Omental fat pad (tissue), 3 donors: ENCODE measurements at regions not wholly inside any gene's neighbourhood (a gene's known extent, or its start where the extent isn't known, plus 50 kb on each side); places are given as distances from the start of the nearest gene placed in this dataset.

Experiments used
- ATAC-seq: fragments of 150-250 bp; one replicate; pipeline ENCODE4 v1.9.1; 2016; ENCODE audit warnings: mild to moderate bottlenecking, moderate library complexity; ENCODE audit not compliant: low FRiP score
- DNase-seq: peaks from one replicate; pipeline ENCODE4 v3.0.0-alpha.2; 2019; ENCODE audit warnings: low spot score
- CTCF ChIP-seq, 3 donors: fragments of 450-650 bp; IDR thresholded peaks; one replicate each; pipeline ENCODE4 v1.5.1; 2016 to 2017; ENCODE audit warnings: antibody characterized with exemption in 3 of 3, mild to moderate bottlenecking in 3 of 3, moderate library complexity in 2 of 3

- no peak for ATAC-seq
- TF ChIP-seq CTCF (IDR thresholded peaks at IDR 0.05) = no peak
- no peak for DNase-seq
Measured at GRCh38 chr10:78761311-78761781, 307.4 kb upstream of the ZMIZ1 start.

GRCh38 chr10:78762086-78762630, 306.6 kb upstream of the ZMIZ1 start:
- DNase-seq = no peak
- no peak for ATAC-seq
- no peak for TF ChIP-seq CTCF (IDR thresholded peaks at IDR 0.05)

GRCh38 chr10:78763234-78763633, 305.5 kb upstream of the ZMIZ1 start:
- ATAC-seq = no peak
- TF ChIP-seq CTCF (IDR thresholded peaks at IDR 0.05) = no peak
- DNase-seq = no peak

- DNase-seq (peak; percentile 4), ATAC-seq (peak; percentile 79)
- no peak for TF ChIP-seq CTCF (IDR thresholded peaks at IDR 0.05)
Measured at GRCh38 chr10:78763651-78764395, 304.9 kb upstream of the ZMIZ1 start.

GRCh38 chr10:78764436-78764835, 304.3 kb upstream of the ZMIZ1 start:
- DNase-seq = peak; percentile 3

GRCh38 chr10:78764846-78765430, 303.8 kb upstream of the ZMIZ1 start:
- ATAC-seq (no peak), DNase-seq (peak; percentile 8)
- TF ChIP-seq CTCF (IDR thresholded peaks at IDR 0.05) = no peak

More at GRCh38 chr10:78764436-78764835, 304.3 kb upstream of the ZMIZ1 start:
- TF ChIP-seq CTCF (IDR thresholded peaks at IDR 0.05) = no peak
- no peak for ATAC-seq
